Hepatocyte (in vitro differentiated cells): ENCODE measurements at regions not wholly inside any gene's neighbourhood (a gene's known extent, or its start where the extent isn't known, plus 50 kb on each side); places are given as distances from the start of the nearest gene placed in this dataset.

Experiments used
- DNase-seq: peaks from one replicate; pipeline ENCODE4 v3.0.0-alpha.2; 2016; ENCODE audit warnings: low spot score
- H2AFZ ChIP-seq: fragments of 200-600 bp; sonication (generic); 2 replicates; pipeline ENCODE4 v1.6.0; 2016; ENCODE audit warnings: antibody characterized with exemption, mild to moderate bottlenecking
- H3K27ac ChIP-seq: fragments of 200-600 bp; sonication (generic); 2 replicates; pipeline ENCODE4 v1.5.1; 2016; ENCODE audit warnings: mild to moderate bottlenecking
- H3K27me3 ChIP-seq: fragments of 200-600 bp; sonication (generic); 2 replicates; pipeline ENCODE4 v1.6.1; 2016
- H3K36me3 ChIP-seq: fragments of 200-600 bp; sonication (generic); replicated peaks from 2 replicates; pipeline ENCODE4 v1.5.1; 2016; ENCODE audit warnings: low read depth; ENCODE audit not compliant: insufficient read depth
- H3K4me1 ChIP-seq: fragments of 200-600 bp; sonication (generic); 2 replicates; pipeline ENCODE4 v1.5.1; 2016; ENCODE audit warnings: mild to moderate bottlenecking, moderate library complexity; ENCODE audit not compliant: insufficient read depth
- H3K4me2 ChIP-seq: fragments of 200-600 bp; sonication (generic); 2 replicates; pipeline ENCODE4 v1.6.0; 2016
- H3K4me3 ChIP-seq: fragments of 200-600 bp; sonication (generic); 2 replicates; pipeline ENCODE4 v1.5.1; 2016; ENCODE audit warnings: mild to moderate bottlenecking
- H3K79me2 ChIP-seq: fragments of 200-600 bp; sonication (generic); 2 replicates; pipeline ENCODE4 v1.6.0; 2017; ENCODE audit warnings: mild to moderate bottlenecking
- H3K9me2 ChIP-seq: fragments of 200-600 bp; sonication (generic); replicated peaks from 2 replicates; pipeline ENCODE4 v1.6.0; 2017; ENCODE audit warnings: mild to moderate bottlenecking; ENCODE audit not compliant: insufficient read depth
- H3K9me3 ChIP-seq: fragments of 200-600 bp; sonication (generic); 2 replicates; pipeline ENCODE4 v1.5.1; 2016; ENCODE audit warnings: low read depth, mild to moderate bottlenecking
- H4K20me1 ChIP-seq: fragments of 200-600 bp; sonication (generic); 2 replicates; pipeline ENCODE4 v1.6.0; 2016; ENCODE audit warnings: mild to moderate bottlenecking; ENCODE audit not compliant: insufficient read depth, poor library complexity, severe bottlenecking
- EZH2 ChIP-seq: fragments of 200-600 bp; sonication (generic); IDR thresholded peaks from 2 replicates; pipeline ENCODE4 v1.6.1; 2016; ENCODE audit warnings: antibody characterized with exemption, mild to moderate bottlenecking, borderline replicate concordance
- EZH2phosphoT487 ChIP-seq: fragments of 200-600 bp; sonication (generic); IDR thresholded peaks from one replicate; pipeline ENCODE4 v1.6.1; 2018; ENCODE audit warnings: antibody characterized with exemption, mild to moderate bottlenecking, low read depth, moderate library complexity; ENCODE audit not compliant: unreplicated experiment, severe bottlenecking
- WGBS: methylation state at CpG from one replicate; pipeline ENCODE4 v1.1.6; 2016; ENCODE audit warnings: low lambda C conversion rate; ENCODE audit errors: missing lambda C conversion rate; 5-methylcytosine and 5-hydroxymethylcytosine counted together
- TF ChIP-seq, protein P1 (sequence below): fragments of 200-600 bp; sonication (generic); IDR thresholded peaks from 2 replicates; pipeline ENCODE4 v1.5.1; 2016; ENCODE audit warnings: antibody characterized with exemption, mild to moderate bottlenecking; ENCODE audit not compliant: poor library complexity

- no peak for DNase-seq
- Histone ChIP-seq H3K4me2 (no peak overlapping the region), H3K4me3 (no peak overlapping the region), H2AFZ (no peak overlapping the region), H3K36me3 (no peaks in the 10 kb centered on the region), H3K4me1 (no peaks in the 10 kb centered on the region), H4K20me1 (no peaks in the 10 kb centered on the region), H3K27ac (no peak overlapping the region), H3K27me3 (no peaks in the 10 kb centered on the region), H3K79me2 (no peaks in the 10 kb centered on the region), H3K9me2 (no peaks in the 10 kb centered on the region), H3K9me3 (no peaks in the 10 kb centered on the region)
- TF ChIP-seq, protein P1, sequence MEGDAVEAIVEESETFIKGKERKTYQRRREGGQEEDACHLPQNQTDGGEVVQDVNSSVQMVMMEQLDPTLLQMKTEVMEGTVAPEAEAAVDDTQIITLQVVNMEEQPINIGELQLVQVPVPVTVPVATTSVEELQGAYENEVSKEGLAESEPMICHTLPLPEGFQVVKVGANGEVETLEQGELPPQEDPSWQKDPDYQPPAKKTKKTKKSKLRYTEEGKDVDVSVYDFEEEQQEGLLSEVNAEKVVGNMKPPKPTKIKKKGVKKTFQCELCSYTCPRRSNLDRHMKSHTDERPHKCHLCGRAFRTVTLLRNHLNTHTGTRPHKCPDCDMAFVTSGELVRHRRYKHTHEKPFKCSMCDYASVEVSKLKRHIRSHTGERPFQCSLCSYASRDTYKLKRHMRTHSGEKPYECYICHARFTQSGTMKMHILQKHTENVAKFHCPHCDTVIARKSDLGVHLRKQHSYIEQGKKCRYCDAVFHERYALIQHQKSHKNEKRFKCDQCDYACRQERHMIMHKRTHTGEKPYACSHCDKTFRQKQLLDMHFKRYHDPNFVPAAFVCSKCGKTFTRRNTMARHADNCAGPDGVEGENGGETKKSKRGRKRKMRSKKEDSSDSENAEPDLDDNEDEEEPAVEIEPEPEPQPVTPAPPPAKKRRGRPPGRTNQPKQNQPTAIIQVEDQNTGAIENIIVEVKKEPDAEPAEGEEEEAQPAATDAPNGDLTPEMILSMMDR, result no peak
- TF ChIP-seq EZH2phosphoT487 (no peak), EZH2 (no peak)
- 80% methylated on average over 6 of the region's 6 CpGs for WGBS
These were observed 107.3 kb upstream of the B3GAT1 start for GRCh38 chr11:134519390-134519750.

- no peaks in the 10 kb centered on the region for H3K36me3 ChIP-seq
- no peak for DNase-seq
- no peak overlapping the region for H2AFZ ChIP-seq
- TF ChIP-seq EZH2phosphoT487 (no peak), EZH2 (no peak)
- TF ChIP-seq, protein P1, result no peak
- H3K27me3 ChIP-seq, result no peaks in the 10 kb centered on the region
- H3K79me2 ChIP-seq, result no peaks in the 10 kb centered on the region
- no peak overlapping the region for H3K4me3 ChIP-seq
- no peaks in the 10 kb centered on the region for H4K20me1 ChIP-seq
- no peaks in the 10 kb centered on the region for H3K9me3 ChIP-seq
- no peak overlapping the region for H3K27ac ChIP-seq
- H3K4me1 ChIP-seq, result no peaks in the 10 kb centered on the region
- no peak overlapping the region for H3K4me2 ChIP-seq
- H3K9me2 ChIP-seq, result no peaks in the 10 kb centered on the region
- 97% methylated on average over 20 of the region's 20 CpGs for WGBS
These were observed 106.8 kb upstream of the B3GAT1 start for GRCh38 chr11:134518616-134519389.

- Histone ChIP-seq H3K9me2 (no peaks in the 10 kb centered on the region), H3K4me1 (no peaks in the 10 kb centered on the region), H3K27ac (no peak overlapping the region), H3K79me2 (no peaks in the 10 kb centered on the region), H3K27me3 (no peaks in the 10 kb centered on the region), H3K9me3 (no peaks in the 10 kb centered on the region), H3K4me2 (no peak overlapping the region), H4K20me1 (no peaks in the 10 kb centered on the region), H2AFZ (no peak overlapping the region), H3K36me3 (no peaks in the 10 kb centered on the region), H3K4me3 (no peak overlapping the region)
- 66% methylated on average over 14 of the region's 14 CpGs for WGBS
- TF ChIP-seq, protein P1, result no peak
- TF ChIP-seq EZH2 (no peak), EZH2phosphoT487 (no peak)
- no peak for DNase-seq
These were observed 105.7 kb upstream of the B3GAT1 start for GRCh38 chr11:134517621-134518293.
